ENCODE measurements at regions not wholly inside any gene's neighbourhood (a gene's known extent, or its start where the extent isn't known, plus 50 kb on each side); places are given as distances from the start of the nearest gene placed in this dataset.

GRCh38 chr3:162132981-162133380, 636.4 kb downstream of the OTOL1 start:
- H3K4me1 Mint-ChIP-seq (ENCODE audit: low read depth): no peaks in the 10 kb centered on the region
- H3K9me3 Mint-ChIP-seq: peaks cover 7% of the 10 kb centered on the region

DNA sequence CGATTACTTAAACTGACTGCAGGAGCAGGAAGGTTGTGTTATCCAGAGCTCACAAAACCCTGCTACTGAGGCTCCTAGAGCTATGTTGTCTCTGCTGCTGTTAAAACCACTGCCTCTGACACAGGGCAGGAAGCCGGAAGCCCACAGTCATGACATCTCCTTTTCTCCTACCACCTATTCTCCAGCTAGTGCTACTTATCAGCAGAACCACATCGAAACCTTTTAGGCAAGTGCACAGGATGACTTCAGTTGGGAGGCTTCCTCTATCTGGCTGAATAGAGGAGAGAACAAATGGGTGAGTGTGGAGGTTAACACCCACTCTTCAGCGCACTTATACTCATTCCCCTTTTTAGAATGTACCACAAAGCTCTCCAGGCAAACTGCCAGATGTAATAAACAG, 638.0 kb downstream of the OTOL1 start:
- Mint-ChIP-seq H3K9me3 (peaks cover 5% of the 10 kb centered on the region), H3K4me1 (ENCODE audit: low read depth) (no peaks in the 10 kb centered on the region), H3K36me3 (ENCODE audit: low read depth) (no peaks in the 10 kb centered on the region), H3K27me3 (no peaks in the 10 kb centered on the region), H3K4me3 (no peak overlapping the region), H3K27ac (no peak overlapping the region)
- no peak for TF ChIP-seq CTCF (IDR thresholded peaks at IDR 0.05)
- peak; percentile 23 for DNase-seq
- peak; percentile 87 for ATAC-seq
- CTCF ChIA-PET: no interaction called here
- POLR2A ChIA-PET: no interaction called here
- intact Hi-C loops (cut with micrococcal nuclease): no loop called here

More at GRCh38 chr3:162132981-162133380, 636.4 kb downstream of the OTOL1 start:
- POLR2A ChIA-PET: interaction anchor here (0.6 kb wide), 1 partner anchor 60 kb away, joined by 3 read pairs; no protein-coding TSS in a partner anchor
- ATAC-seq (no peak), DNase-seq (no peak)
- H3K36me3 Mint-ChIP-seq (ENCODE audit: low read depth): no peaks in the 10 kb centered on the region
- intact Hi-C loops (cut with micrococcal nuclease): no loop called here
- TF ChIP-seq CTCF (IDR thresholded peaks at IDR 0.05): no peak
- CTCF ChIA-PET: no interaction called here
- no peak overlapping the region for H3K4me3 Mint-ChIP-seq
- H3K27ac Mint-ChIP-seq: no peak overlapping the region
- no peaks in the 10 kb centered on the region for H3K27me3 Mint-ChIP-seq

- TF ChIP-seq CTCF (IDR thresholded peaks at IDR 0.05): no peak
- ATAC-seq: no peak
- Mint-ChIP-seq H3K36me3 (ENCODE audit: low read depth) (no peaks in the 10 kb centered on the region), H3K4me3 (no peak overlapping the region), H3K27ac (no peak overlapping the region), H3K9me3 (peaks cover 5% of the 10 kb centered on the region), H3K4me1 (ENCODE audit: low read depth) (no peaks in the 10 kb centered on the region), H3K27me3 (no peaks in the 10 kb centered on the region)
- no peak for DNase-seq
- intact Hi-C loops (cut with micrococcal nuclease): no loop called here
- POLR2A ChIA-PET: no interaction called here
- CTCF ChIA-PET: no interaction called here
These were observed 639.5 kb downstream of the OTOL1 start for GRCh38 chr3:162136136-162136535.

DNA sequence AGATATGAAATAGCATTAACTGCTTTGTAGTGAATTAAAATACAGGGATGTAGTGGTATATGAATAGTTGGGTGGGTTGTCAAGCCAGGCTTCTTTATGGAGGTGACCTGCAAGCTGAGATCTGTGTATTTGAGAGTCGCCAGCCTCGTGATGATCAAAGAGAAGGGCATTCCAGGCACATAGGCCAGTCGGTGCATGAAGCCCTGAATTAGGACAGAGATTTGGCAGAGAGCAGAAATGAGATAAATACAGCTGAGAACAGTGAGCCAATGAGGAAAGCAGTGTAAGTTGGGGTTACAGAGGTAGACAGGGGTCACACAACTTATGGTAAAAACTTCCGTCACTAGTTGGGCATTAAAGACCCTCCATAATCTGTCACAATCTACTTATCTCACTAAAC, 641.9 kb downstream of the OTOL1 start:
- no peaks in the 10 kb centered on the region for H3K4me1 Mint-ChIP-seq (ENCODE audit: low read depth)
- H3K27ac Mint-ChIP-seq: no peak overlapping the region
- ChIA-PET CTCF (no interaction called here), POLR2A (no interaction called here)
- H3K36me3 Mint-ChIP-seq (ENCODE audit: low read depth): no peaks in the 10 kb centered on the region
- ATAC-seq (no peak), DNase-seq (no peak)
- TF ChIP-seq CTCF (IDR thresholded peaks at IDR 0.05): no peak
- peaks cover 4% of the 10 kb centered on the region for H3K9me3 Mint-ChIP-seq
- no peaks in the 10 kb centered on the region for H3K27me3 Mint-ChIP-seq
- intact Hi-C loops (cut with micrococcal nuclease): no loop called here
- no peak overlapping the region for H3K4me3 Mint-ChIP-seq

DNA sequence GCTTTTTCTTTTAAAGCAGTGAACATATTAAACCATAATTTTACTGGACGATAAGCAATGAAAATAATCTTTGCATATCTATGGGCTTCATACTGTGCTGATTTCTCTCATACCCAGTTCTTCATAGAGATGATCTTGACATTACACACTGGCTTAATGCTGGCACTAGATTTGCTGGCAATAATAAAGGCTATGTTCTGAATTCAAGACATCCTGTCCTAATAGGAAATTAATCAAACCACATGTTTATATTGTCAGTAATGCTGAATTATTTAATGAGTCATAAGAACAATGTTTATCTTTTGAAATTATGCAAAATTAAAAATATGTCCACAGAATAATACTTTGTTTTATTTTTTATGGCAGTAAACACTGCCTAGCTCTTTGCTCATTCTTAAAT, 643.2 kb downstream of the OTOL1 start:
- ChIA-PET POLR2A (no interaction called here), CTCF (no interaction called here)
- Mint-ChIP-seq H3K4me3 (no peak overlapping the region), H3K27ac (no peak overlapping the region), H3K9me3 (peaks cover 4% of the 10 kb centered on the region), H3K27me3 (no peaks in the 10 kb centered on the region), H3K4me1 (ENCODE audit: low read depth) (no peaks in the 10 kb centered on the region), H3K36me3 (ENCODE audit: low read depth) (no peaks in the 10 kb centered on the region)
- ATAC-seq: no peak
- no peak for DNase-seq
- intact Hi-C loops (cut with micrococcal nuclease): no loop called here
- TF ChIP-seq CTCF (IDR thresholded peaks at IDR 0.05): no peak
